ENCODE measurements at regions not wholly inside any gene's neighbourhood (a gene's known extent, or its start where the extent isn't known, plus 50 kb on each side); places are given as distances from the start of the nearest gene placed in this dataset.

GRCh38 chr3:5523125-5523524 is 335.6 kb downstream of the EDEM1 start:
- no peak for TF ChIP-seq POLR2A (IDR thresholded peaks at IDR 0.05)
- no peak for TF ChIP-seq CTCF (IDR thresholded peaks at IDR 0.05 in 8 of 11, conservative IDR thresholded peaks at IDR 0.05 in 3 of 11)
- TF ChIP-seq POLR2AphosphoS5 (IDR thresholded peaks at IDR 0.05): no peak

All from spleen (tissue), 7 donors.